GM23248 (cell line): ENCODE measurements at regions not wholly inside any gene's neighbourhood (a gene's known extent, or its start where the extent isn't known, plus 50 kb on each side); places are given as distances from the start of the nearest gene placed in this dataset.
"Not testable (repeated sequence)": the region's sequence is repeated elsewhere in the genome, so short reads cannot be mapped to it uniquely, and the experiment has no call there.

ENCODE experiments used
- DNase-seq: peaks from one replicate; pipeline ENCODE4 v3.0.0-alpha.2; 2015
- H2AFZ ChIP-seq: fragments of 200-600 bp; sonication (generic); 2 replicates; pipeline ENCODE4 v1.6.1; 2016; ENCODE audit warnings: antibody characterized with exemption
- H3F3A ChIP-seq: fragments of 200-600 bp; sonication (generic); 2 replicates; pipeline ENCODE4 v1.6.1; 2016; ENCODE audit warnings: mild to moderate bottlenecking, antibody characterized with exemption, mixed run types; ENCODE audit not compliant: insufficient read depth
- H3K27ac ChIP-seq: fragments of 200-600 bp; sonication (generic); 2 replicates; pipeline ENCODE4 v1.5.1; 2016; ENCODE audit warnings: mild to moderate bottlenecking
- H3K27me3 ChIP-seq: fragments of 200-600 bp; sonication (generic); replicated peaks from 2 replicates; pipeline ENCODE4 v1.6.1; 2016; ENCODE audit warnings: mild to moderate bottlenecking; ENCODE audit not compliant: insufficient read depth
- H3K36me3 ChIP-seq: fragments of 200-600 bp; sonication (generic); 2 replicates; pipeline ENCODE4 v1.6.1; 2016; ENCODE audit warnings: low read depth, mild to moderate bottlenecking
- H3K4me1 ChIP-seq: fragments of 200-600 bp; sonication (generic); 2 replicates; pipeline ENCODE4 v1.6.1; 2016; ENCODE audit warnings: mild to moderate bottlenecking; ENCODE audit not compliant: insufficient read depth
- H3K4me2 ChIP-seq: fragments of 200-600 bp; sonication (generic); one replicate; pipeline ENCODE4 v1.6.1; 2016; ENCODE audit warnings: mild to moderate bottlenecking; ENCODE audit not compliant: unreplicated experiment
- H3K4me3 ChIP-seq: fragments of 200-600 bp; sonication (generic); 2 replicates; pipeline ENCODE4 v1.5.1; 2016; ENCODE audit warnings: mild to moderate bottlenecking
- H3K79me2 ChIP-seq: fragments of 200-600 bp; sonication (generic); 2 replicates; pipeline ENCODE4 v1.6.1; 2016; ENCODE audit warnings: mild to moderate bottlenecking; ENCODE audit not compliant: insufficient read depth
- H3K9ac ChIP-seq: fragments of 200-600 bp; sonication (generic); 2 replicates; pipeline ENCODE4 v1.6.1; 2016; ENCODE audit warnings: mild to moderate bottlenecking
- H3K9me2 ChIP-seq: fragments of 200-600 bp; sonication (generic); 2 replicates; pipeline ENCODE4 v1.6.1; 2016; ENCODE audit warnings: mixed run types, mild to moderate bottlenecking, moderate library complexity; ENCODE audit not compliant: insufficient read depth
- H3K9me3 ChIP-seq: fragments of 200-600 bp; sonication (generic); one replicate; pipeline ENCODE4 v1.6.1; 2017; ENCODE audit warnings: low read depth
- H4K20me1 ChIP-seq: fragments of 200-600 bp; sonication (generic); 2 replicates; pipeline ENCODE4 v1.6.0; 2016; ENCODE audit not compliant: insufficient read depth
- EZH2 ChIP-seq: fragments of 200-600 bp; sonication (generic); IDR thresholded peaks from 2 replicates; pipeline ENCODE4 v1.6.1; 2018; ENCODE audit warnings: antibody characterized with exemption, mild to moderate bottlenecking; ENCODE audit not compliant: insufficient read depth, poor library complexity, severe bottlenecking
- EZH2phosphoT487 ChIP-seq: fragments of 200-600 bp; sonication (generic); IDR thresholded peaks from 2 replicates; pipeline ENCODE4 v1.6.1; 2018; ENCODE audit warnings: antibody characterized with exemption, moderate library complexity, mild to moderate bottlenecking, low read depth; ENCODE audit not compliant: insufficient read depth
- WGBS, 2 experiments: methylation state at CpG; one replicate each; pipeline ENCODE4 v1.1.6; 2015 to 2017; ENCODE audit warnings: low lambda C conversion rate in 2 of 2, low coverage in 1 of 2; ENCODE audit errors: missing lambda C conversion rate in 2 of 2; 5-methylcytosine and 5-hydroxymethylcytosine counted together
- in situ Hi-C: fragments of 300-500 bp; cut with MboI; formaldehyde crosslinking; loops from 2 replicates; pipeline ENCODE4 v1.15.0; 2020

- Histone ChIP-seq H4K20me1 (no peaks in the 10 kb centered on the region), H3K9me3 (no peaks in the 10 kb centered on the region), H2AFZ (0 out of 2 replicates have a peak overlapping the region, but pooled peaks have one; percentile 17), H3K9me2 (0 out of 2 replicates have a peak, but pooled peaks cover 3% of the 10 kb centered on the region), H3F3A (peaks cover 11% of the 10 kb centered on the region), H3K36me3 (no peaks in the 10 kb centered on the region), H3K27me3 (no peaks in the 10 kb centered on the region), H3K4me1 (peaks cover 24% of the 10 kb centered on the region), H3K79me2 (no peaks in the 10 kb centered on the region), H3K4me2 (peak overlapping the region; percentile 73), H3K27ac (no peak overlapping the region), H3K4me3 (no peak overlapping the region), H3K9ac (no peak overlapping the region)
- in situ Hi-C loops = no loop called here
- no peak for TF ChIP-seq EZH2
- TF ChIP-seq EZH2phosphoT487 = no peak
- 17 to 26% methylated on average over 2 of the region's 2 CpGs for WGBS, 2 experiments
- DNase-seq = peak; percentile 77
Observed at GRCh38 chr6:74356391-74356790, 660.4 kb downstream of the CD109 start.

- Histone ChIP-seq H3K79me2 (no peaks in the 10 kb centered on the region), H3K36me3 (no peaks in the 10 kb centered on the region), H4K20me1 (no peaks in the 10 kb centered on the region), H3K27me3 (no peaks in the 10 kb centered on the region), H3K4me2 (no peak overlapping the region), H2AFZ (no peak overlapping the region), H3K4me1 (no peaks in the 10 kb centered on the region), H3K9ac (no peak overlapping the region), H3K9me3 (no peaks in the 10 kb centered on the region), H3K4me3 (no peak overlapping the region), H3F3A (no peaks in the 10 kb centered on the region), H3K27ac (no peak overlapping the region), H3K9me2 (no peaks in the 10 kb centered on the region)
- WGBS, 2 experiments = 39 to 45% methylated on average over 4 of the region's 4 CpGs
- no peak for DNase-seq
- in situ Hi-C loops = no loop called here
- no peak for TF ChIP-seq EZH2phosphoT487
- no peak for TF ChIP-seq EZH2
Observed at GRCh38 chr6:74346936-74347535, 651.0 kb downstream of the CD109 start.

- Histone ChIP-seq H3K9me2 (no peaks in the 10 kb centered on the region), H3K27ac (no peak overlapping the region), H3K27me3 (no peaks in the 10 kb centered on the region), H3K4me3 (no peak overlapping the region), H3K9ac (no peak overlapping the region), H3K36me3 (no peaks in the 10 kb centered on the region), H4K20me1 (no peaks in the 10 kb centered on the region), H2AFZ (no peak overlapping the region), H3F3A (no peaks in the 10 kb centered on the region), H3K79me2 (no peaks in the 10 kb centered on the region), H3K4me2 (no peak overlapping the region), H3K9me3 (no peaks in the 10 kb centered on the region), H3K4me1 (no peaks in the 10 kb centered on the region)
- in situ Hi-C loops = no loop called here
- no peak for TF ChIP-seq EZH2phosphoT487
- no peak for TF ChIP-seq EZH2
- WGBS, 2 experiments = 15 to 16% methylated on average over 3 of the region's 3 CpGs
- peak; percentile 49 for DNase-seq
Observed at GRCh38 chr6:74343804-74344203, 647.8 kb downstream of the CD109 start.

GRCh38 chr6:74343321-74343720 lies 647.3 kb downstream of the CD109 start:
- H3K27me3 ChIP-seq, H3K4me1 ChIP-seq, H4K20me1 ChIP-seq, DNase-seq, H3K9ac ChIP-seq, H3K27ac ChIP-seq, H3K4me3 ChIP-seq, H3K4me2 ChIP-seq, H3F3A ChIP-seq, in situ Hi-C loops, H3K79me2 ChIP-seq, H3K9me2 ChIP-seq, H3K36me3 ChIP-seq, H2AFZ ChIP-seq, H3K9me3 ChIP-seq: not testable (repeated sequence)
- WGBS, 2 experiments = 50 to 76% methylated on average over 4 to 6 of the region's 6 CpGs

GRCh38 chr6:74334722-74335121 lies 638.7 kb downstream of the CD109 start:
- Histone ChIP-seq H3K9me3 (no peaks in the 10 kb centered on the region), H3F3A (no peaks in the 10 kb centered on the region)
- in situ Hi-C loops = no loop called here

More at GRCh38 chr6:74334722-74335121, 638.7 kb downstream of the CD109 start:
- Histone ChIP-seq H3K4me3 (no peak overlapping the region), H2AFZ (no peak overlapping the region), H3K27me3 (no peaks in the 10 kb centered on the region), H3K79me2 (no peaks in the 10 kb centered on the region), H3K4me2 (no peak overlapping the region), H3K36me3 (no peaks in the 10 kb centered on the region), H4K20me1 (no peaks in the 10 kb centered on the region), H3K9me2 (no peaks in the 10 kb centered on the region), H3K4me1 (peaks cover 10% of the 10 kb centered on the region), H3K9ac (no peak overlapping the region), H3K27ac (no peak overlapping the region)
- 93% methylated on average over 2 of the region's 2 CpGs for WGBS, 2 experiments
- no peak for DNase-seq
- TF ChIP-seq EZH2phosphoT487 (no peak), EZH2 (no peak)
